A549 (cell line): ENCODE measurements at regions not wholly inside any gene's neighbourhood (a gene's known extent, or its start where the extent isn't known, plus 50 kb on each side); places are given as distances from the start of the nearest gene placed in this dataset.

Source experiments
- BHLHE40 ChIP-seq: IDR thresholded peaks from 2 replicates; pipeline ENCODE4 v1.6.1; 2012; ENCODE audit warnings: low read depth, low read length, inconsistent platforms
- CBX8 ChIP-seq: fragments of 200-600 bp; sonication (generic); IDR thresholded peaks from 2 replicates; pipeline ENCODE4 v1.6.1; 2016
- CEBPB ChIP-seq, 2 experiments: fragments of >200 bp in 1 of 2; sonication (Bioruptor Twin) in 1 of 2; formaldehyde crosslinking in 1 of 2; IDR thresholded peaks; 2 replicates each; pipeline ENCODE4 v1.6.1; 2012 to 2016
- CTCF ChIP-seq: fragments of >200 bp; sonication (Bioruptor Twin); formaldehyde crosslinking; IDR thresholded peaks from 3 replicates; pipeline ENCODE4 v1.5.1; 2016
- GATA3 ChIP-seq: IDR thresholded peaks from 2 replicates; pipeline ENCODE4 v1.6.1; 2012; ENCODE audit warnings: borderline replicate concordance
- HDAC2 ChIP-seq: fragments of 200-600 bp; sonication (generic); IDR thresholded peaks from 2 replicates; pipeline ENCODE4 v1.6.1; 2016
- JUNB ChIP-seq: fragments of >200 bp; sonication (Bioruptor Twin); formaldehyde crosslinking; IDR thresholded peaks from 2 replicates; pipeline ENCODE4 v1.6.1; 2016
- MAX ChIP-seq: IDR thresholded peaks from 2 replicates; pipeline ENCODE4 v1.6.1; 2012
- POLR2A ChIP-seq: IDR thresholded peaks from 2 replicates; pipeline ENCODE4 v1.6.1; 2012; ENCODE audit warnings: mild to moderate bottlenecking, low read length
- RAD21 ChIP-seq, 2 experiments: fragments of >200 bp in 1 of 2; sonication (Bioruptor Twin) in 1 of 2; formaldehyde crosslinking in 1 of 2; IDR thresholded peaks in 1 of 2; conservative IDR thresholded peaks in 1 of 2; 2 replicates in 1 of 2; 3 replicates in 1 of 2; pipeline ENCODE4 v1.6.1; 2012 to 2018; ENCODE audit warnings: inconsistent platforms in 1 of 2
- RCOR1 ChIP-seq: fragments of 150-350 bp; IDR thresholded peaks from 2 replicates; pipeline ENCODE4 v1.6.1; 2014; ENCODE audit warnings: antibody characterized with exemption, low read length, low read depth

- TF ChIP-seq RCOR1 (no peak), RAD21 (conservative IDR thresholded peaks at IDR 0.05 in 1 of 2, IDR thresholded peaks at IDR 0.05 in 1 of 2) (peak; percentile 25 to 47; a peak in 1 of 5 replicates), CBX8 (no peak), POLR2A (no peak), HDAC2 (no peak), CTCF (peak; percentile 46), BHLHE40 (no peak), MAX (no peak), GATA3 (no peak), JUNB (no peak), CEBPB (IDR thresholded peaks at IDR 0.05) (no peak)
Observed at GRCh38 chr1:233518344-233518743, 95.6 kb upstream of the KCNK1 start.
